Glutamatergic neuron (in vitro differentiated cells): ENCODE measurements at regions not wholly inside any gene's neighbourhood (a gene's known extent, or its start where the extent isn't known, plus 50 kb on each side); places are given as distances from the start of the nearest gene placed in this dataset.

Experiments
- DNase-seq: peaks from one replicate; pipeline ENCODE4 v3.0.0; 2022
- H3K27ac Mint-ChIP-seq: one replicate; pipeline ENCODE4 v1.8.0; 2020; ENCODE audit warnings: mild to moderate bottlenecking, mixed read lengths, inconsistent platforms; ENCODE audit not compliant: unreplicated experiment
- H3K27me3 Mint-ChIP-seq: one replicate; pipeline ENCODE4 v1.8.0; 2020; ENCODE audit warnings: mild to moderate bottlenecking, moderate library complexity, mixed read lengths, inconsistent platforms; ENCODE audit not compliant: unreplicated experiment
- H3K36me3 Mint-ChIP-seq: one replicate; pipeline ENCODE4 v1.8.0; 2020; ENCODE audit warnings: mild to moderate bottlenecking, mixed read lengths, inconsistent platforms; ENCODE audit not compliant: unreplicated experiment
- H3K4me1 Mint-ChIP-seq: one replicate; pipeline ENCODE4 v1.8.0; 2020; ENCODE audit warnings: mild to moderate bottlenecking, low read depth, mixed read lengths, inconsistent platforms; ENCODE audit not compliant: unreplicated experiment
- H3K4me3 Mint-ChIP-seq: one replicate; pipeline ENCODE4 v1.8.0; 2020; ENCODE audit warnings: mild to moderate bottlenecking, mixed read lengths, inconsistent platforms; ENCODE audit not compliant: unreplicated experiment
- H3K9me3 Mint-ChIP-seq: one replicate; pipeline ENCODE4 v1.8.0; 2020; ENCODE audit warnings: mild to moderate bottlenecking, moderate library complexity, mixed read lengths, inconsistent platforms; ENCODE audit not compliant: unreplicated experiment
- TF ChIP-seq, protein P1 (sequence below): fragments of 200-600 bp; sonication (generic); IDR thresholded peaks from one replicate; pipeline ENCODE4 v1.5.0; 2021; ENCODE audit not compliant: partially characterized antibody, unreplicated experiment

DNA sequence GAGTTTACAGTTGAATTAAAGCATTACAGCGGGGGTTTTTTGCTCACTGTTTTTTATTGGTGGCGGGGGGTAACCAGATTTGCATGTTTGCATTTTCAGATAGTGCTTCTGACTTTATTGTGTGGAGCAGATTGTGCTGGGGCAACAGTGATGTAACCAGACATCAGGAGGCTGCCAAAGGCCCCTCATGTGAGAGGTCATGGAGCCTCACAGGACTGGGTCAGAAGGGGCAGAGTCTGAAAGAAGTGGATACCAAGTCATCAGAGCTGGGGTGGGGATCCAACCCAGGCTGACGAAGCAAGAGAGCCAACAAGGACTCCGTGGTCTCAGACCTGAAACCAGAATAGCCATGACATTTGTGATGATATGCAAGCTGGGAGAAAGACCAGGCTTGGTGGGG, 259.4 kb upstream of the TAS2R1 start:
- Mint-ChIP-seq H3K27me3 (peaks cover 2% of the 10 kb centered on the region), H3K9me3 (no peaks in the 10 kb centered on the region), H3K27ac (no peak overlapping the region), H3K4me1 (no peaks in the 10 kb centered on the region), H3K4me3 (no peak overlapping the region), H3K36me3 (no peaks in the 10 kb centered on the region)
- no peak for DNase-seq
- TF ChIP-seq, protein P1, sequence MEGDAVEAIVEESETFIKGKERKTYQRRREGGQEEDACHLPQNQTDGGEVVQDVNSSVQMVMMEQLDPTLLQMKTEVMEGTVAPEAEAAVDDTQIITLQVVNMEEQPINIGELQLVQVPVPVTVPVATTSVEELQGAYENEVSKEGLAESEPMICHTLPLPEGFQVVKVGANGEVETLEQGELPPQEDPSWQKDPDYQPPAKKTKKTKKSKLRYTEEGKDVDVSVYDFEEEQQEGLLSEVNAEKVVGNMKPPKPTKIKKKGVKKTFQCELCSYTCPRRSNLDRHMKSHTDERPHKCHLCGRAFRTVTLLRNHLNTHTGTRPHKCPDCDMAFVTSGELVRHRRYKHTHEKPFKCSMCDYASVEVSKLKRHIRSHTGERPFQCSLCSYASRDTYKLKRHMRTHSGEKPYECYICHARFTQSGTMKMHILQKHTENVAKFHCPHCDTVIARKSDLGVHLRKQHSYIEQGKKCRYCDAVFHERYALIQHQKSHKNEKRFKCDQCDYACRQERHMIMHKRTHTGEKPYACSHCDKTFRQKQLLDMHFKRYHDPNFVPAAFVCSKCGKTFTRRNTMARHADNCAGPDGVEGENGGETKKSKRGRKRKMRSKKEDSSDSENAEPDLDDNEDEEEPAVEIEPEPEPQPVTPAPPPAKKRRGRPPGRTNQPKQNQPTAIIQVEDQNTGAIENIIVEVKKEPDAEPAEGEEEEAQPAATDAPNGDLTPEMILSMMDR, result no peak

DNA sequence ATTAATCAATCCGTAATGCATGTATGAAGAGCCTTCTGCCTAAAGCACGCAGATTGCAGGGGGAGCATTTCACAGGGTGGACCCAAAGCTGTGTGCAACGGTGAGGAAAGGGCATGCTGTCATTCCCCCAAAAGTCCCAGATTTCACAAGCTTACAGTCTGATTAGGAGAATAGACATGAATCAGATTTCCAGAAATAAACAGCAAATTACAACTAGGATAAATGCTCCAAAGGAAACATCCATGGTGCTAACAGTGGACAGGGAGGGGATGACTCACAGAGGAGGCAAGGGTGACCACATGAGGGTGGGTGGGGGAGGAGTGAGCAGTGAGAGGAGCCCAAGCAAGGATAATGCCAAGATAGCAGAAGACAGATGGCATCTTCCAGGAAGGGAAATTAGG, 258.4 kb upstream of the TAS2R1 start:
- H3K9me3 Mint-ChIP-seq, result no peaks in the 10 kb centered on the region
- DNase-seq, result no peak
- H3K27ac Mint-ChIP-seq, result no peak overlapping the region
- peaks cover 2% of the 10 kb centered on the region for H3K27me3 Mint-ChIP-seq
- no peaks in the 10 kb centered on the region for H3K4me1 Mint-ChIP-seq
- TF ChIP-seq, protein P1, result no peak
- no peaks in the 10 kb centered on the region for H3K36me3 Mint-ChIP-seq
- no peak overlapping the region for H3K4me3 Mint-ChIP-seq

DNA sequence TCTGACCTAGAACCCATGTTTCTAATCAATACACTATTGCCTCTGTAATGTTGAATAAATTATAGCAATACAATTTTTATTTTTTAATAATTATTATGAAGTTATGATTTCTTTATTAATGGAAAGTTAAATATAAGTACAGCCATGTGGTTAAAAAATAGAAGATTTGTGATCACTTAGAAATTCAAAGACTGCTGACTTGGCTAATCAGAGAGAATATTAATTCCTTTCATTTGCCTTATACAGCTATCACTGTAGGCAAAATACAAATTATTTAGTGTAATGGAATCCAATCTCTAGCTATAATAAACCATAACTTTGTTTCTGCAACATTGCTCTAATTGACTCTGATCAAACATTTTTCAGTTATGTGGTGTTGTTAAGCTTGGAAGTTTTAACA, 255.0 kb upstream of the TAS2R1 start:
- no peak overlapping the region for H3K4me3 Mint-ChIP-seq
- no peaks in the 10 kb centered on the region for H3K36me3 Mint-ChIP-seq
- H3K27ac Mint-ChIP-seq, result no peak overlapping the region
- DNase-seq, result no peak
- H3K9me3 Mint-ChIP-seq, result no peaks in the 10 kb centered on the region
- no peaks in the 10 kb centered on the region for H3K27me3 Mint-ChIP-seq
- H3K4me1 Mint-ChIP-seq, result no peaks in the 10 kb centered on the region
- TF ChIP-seq, protein P1, result no peak

DNA sequence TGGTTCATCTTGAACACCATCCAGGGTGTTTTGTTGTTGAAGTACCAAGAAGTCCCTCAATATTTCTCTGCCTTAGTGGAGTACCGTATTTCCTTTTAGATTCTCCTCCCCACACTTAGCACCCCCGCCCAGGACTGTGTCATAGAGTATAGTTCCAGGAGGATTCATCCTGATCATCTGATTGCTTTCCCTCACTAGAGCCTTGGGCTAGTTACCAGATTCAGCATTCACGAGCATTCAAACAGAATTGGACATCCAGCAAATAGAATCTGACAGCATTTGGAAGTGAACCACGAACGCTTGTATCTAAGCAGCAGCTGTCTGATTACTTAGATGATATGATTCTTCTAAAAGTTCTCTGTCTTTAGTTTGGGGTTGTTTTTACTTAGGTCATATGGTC, 248.1 kb upstream of the TAS2R1 start:
- Mint-ChIP-seq H3K4me1 (no peaks in the 10 kb centered on the region), H3K36me3 (no peaks in the 10 kb centered on the region), H3K27ac (no peak overlapping the region), H3K4me3 (no peak overlapping the region), H3K9me3 (no peaks in the 10 kb centered on the region), H3K27me3 (no peaks in the 10 kb centered on the region)
- DNase-seq, result no peak
- TF ChIP-seq, protein P1, result no peak

DNA sequence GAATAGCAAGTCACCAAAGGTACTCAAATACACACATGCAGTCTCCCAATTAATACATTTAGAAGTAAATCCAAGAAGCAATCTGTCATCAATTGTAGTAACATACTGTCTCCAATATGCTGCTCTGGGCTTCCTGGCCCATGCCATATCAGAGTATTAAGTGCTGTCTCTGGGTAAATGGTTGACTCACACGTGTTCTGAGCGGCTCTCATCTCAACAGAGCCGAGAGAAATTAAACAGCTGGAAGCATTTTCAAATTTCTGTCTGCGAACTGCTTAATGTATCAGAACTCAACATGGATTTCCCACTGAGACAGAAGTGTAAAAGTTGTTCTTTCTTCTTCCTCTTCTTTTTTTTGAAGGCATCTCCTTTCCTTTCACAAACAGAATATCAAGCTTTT, 247.3 kb upstream of the TAS2R1 start:
- no peak overlapping the region for H3K4me3 Mint-ChIP-seq
- H3K27ac Mint-ChIP-seq, result no peak overlapping the region
- TF ChIP-seq, protein P1, result no peak
- H3K27me3 Mint-ChIP-seq, result no peaks in the 10 kb centered on the region
- DNase-seq, result no peak
- no peaks in the 10 kb centered on the region for H3K36me3 Mint-ChIP-seq
- H3K9me3 Mint-ChIP-seq, result no peaks in the 10 kb centered on the region
- H3K4me1 Mint-ChIP-seq, result no peaks in the 10 kb centered on the region
